ENCODE measurements at regions not wholly inside any gene's neighbourhood (a gene's known extent, or its start where the extent isn't known, plus 50 kb on each side); places are given as distances from the start of the nearest gene placed in this dataset.

DNA sequence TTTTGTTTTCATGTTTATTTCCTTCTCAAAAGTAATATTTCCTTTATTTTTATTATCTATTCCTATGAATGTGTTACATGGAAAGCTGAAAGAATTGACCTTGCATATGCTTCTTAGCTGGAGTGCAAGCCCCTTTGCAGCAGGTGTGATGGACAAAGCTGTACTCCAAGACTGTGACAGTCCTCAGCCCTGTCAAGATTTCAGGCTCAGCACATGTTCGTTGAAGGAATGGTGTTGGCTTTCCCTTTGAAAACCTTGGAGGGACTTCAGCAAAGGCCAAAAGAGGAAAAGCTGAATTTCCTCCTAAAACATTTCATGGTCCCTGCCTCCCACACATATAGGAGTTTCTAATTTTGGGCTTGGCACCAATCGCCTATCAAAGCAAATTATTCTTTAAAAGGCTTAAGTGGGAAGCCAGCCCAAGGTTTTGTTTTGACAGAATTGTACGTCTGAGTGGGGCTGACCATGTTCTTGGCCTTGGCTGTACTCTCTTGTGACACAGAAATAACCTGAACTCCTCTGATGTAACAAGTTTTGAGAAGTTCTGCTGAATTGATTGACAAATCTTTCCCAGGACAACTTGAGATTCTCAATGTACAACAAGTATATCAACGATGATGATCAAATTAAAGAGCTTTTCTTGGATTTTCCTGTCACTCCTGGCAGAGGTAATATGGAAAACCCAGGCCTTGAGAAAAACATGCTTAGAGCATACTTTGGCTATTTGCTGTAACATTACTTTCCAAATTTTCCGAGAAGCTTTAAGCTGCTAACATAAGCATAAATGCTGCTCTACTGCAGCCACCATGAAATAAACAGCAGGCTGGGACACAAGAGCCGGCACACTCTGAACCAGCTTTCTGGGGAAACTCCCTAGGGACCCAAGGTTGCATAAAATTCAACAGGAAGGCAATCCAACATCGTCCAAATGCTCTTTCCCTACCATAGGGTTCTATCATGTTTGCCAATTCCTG, 135.7 kb upstream of the ZNF648 start:
- DNase-seq (ENCODE audit: low read depth in 3 of 3, low spot score in 1 of 3), result no peak

DNA sequence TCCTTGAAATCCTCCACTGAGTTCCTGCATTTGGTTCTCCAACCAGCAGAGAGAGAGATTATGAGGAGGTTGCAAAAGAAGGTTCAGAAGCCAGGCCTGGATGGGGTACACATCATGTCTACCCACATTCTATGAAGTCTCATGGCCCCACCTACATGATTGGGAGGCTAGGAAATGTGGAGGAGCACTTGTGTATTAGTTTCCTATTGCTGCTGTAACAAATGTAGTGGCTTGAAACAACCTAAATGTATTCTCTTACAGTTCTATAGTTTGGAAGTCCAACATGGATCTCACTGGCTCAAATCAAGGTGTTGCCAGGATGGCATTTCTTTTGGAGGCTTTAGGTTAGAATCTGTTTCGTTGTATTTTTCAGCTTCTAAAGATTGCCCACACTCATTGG, 134.2 kb upstream of the ZNF648 start:
- no peak for DNase-seq (ENCODE audit: low read depth in 3 of 3, low spot score in 1 of 3)

DNA sequence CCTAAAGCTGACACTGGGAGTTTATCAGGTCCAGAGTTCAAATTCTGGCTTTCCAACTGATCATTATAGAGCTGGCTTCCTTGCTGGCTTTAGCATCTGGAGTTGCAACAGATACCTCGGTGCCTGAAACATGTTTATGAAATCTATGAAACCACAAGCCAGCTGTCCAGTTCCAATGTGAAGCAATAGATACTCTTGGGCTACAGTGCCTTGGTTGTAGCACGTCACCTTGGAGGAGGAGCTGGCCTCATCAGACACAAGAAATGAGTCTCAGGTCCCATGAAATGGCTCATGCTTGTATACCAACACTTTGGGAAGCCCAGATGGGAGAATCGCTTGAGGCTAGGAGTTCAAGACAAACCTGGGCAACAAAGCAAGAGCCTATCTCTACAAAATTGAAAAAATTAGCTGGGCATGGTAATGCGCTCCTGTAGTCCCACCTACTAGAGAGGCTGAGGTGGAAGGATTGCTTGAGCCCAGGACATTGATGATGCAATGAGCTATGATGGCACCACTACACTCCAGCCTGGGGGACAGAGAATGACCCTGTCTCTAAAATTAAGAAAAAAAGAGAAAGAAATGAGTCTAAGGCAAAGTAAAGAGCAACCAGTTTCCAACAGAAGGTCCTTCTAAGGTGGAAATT, 132.5 kb upstream of the ZNF648 start:
- DNase-seq (ENCODE audit: low read depth in 3 of 3, low spot score in 1 of 3), result no peak

DNA sequence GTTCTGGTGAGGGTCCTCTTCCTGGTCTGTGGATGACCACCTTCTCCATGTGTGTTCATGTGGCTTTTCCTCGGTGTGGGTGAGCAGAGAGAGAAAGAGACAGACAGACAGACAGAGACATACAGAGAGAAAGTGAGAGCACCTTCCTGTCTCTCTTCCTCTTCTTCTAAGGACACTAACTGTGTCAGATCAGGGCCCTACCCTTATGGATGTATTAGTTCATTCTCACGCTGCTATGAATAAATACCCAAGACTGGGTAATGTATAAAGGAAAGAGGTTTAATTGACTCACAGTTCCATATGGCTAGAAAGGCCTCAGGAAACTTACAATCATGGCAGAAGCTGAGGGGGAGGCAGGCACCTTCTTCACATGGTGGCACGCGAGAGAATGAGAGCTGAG, 131.5 kb upstream of the ZNF648 start:
- no peak for DNase-seq (ENCODE audit: low read depth in 3 of 3, low spot score in 1 of 3)

DNA sequence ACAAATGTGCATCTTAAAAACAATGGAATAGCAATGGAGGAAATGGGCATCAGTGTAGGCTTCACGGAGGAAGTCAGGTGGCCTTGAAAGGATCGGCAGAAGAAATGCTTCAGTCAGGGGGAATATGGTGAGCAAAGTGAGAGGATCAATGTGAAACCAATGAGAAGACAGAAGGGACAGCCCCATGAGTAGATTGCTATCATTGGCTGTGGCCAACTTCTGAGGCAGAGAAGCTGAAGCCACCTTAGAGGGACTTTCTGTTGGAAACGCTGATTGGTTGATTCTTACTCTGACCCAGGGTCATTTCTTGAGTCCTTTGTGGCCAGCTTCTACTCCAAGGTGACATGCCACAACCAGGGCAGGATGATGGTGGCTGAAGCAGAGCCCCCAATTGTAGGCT, 130.7 kb upstream of the ZNF648 start:
- no peak for DNase-seq (ENCODE audit: low read depth in 3 of 3, low spot score in 1 of 3)

- no peak for DNase-seq (ENCODE audit: low read depth in 3 of 3, low spot score in 1 of 3)
Observed at GRCh38 chr1:182191381-182192115, 130.0 kb upstream of the ZNF648 start.

GRCh38 chr1:182189535-182190066, 128.1 kb upstream of the ZNF648 start:
- no peak for DNase-seq (ENCODE audit: low read depth in 3 of 3, low spot score in 1 of 3)

DNA sequence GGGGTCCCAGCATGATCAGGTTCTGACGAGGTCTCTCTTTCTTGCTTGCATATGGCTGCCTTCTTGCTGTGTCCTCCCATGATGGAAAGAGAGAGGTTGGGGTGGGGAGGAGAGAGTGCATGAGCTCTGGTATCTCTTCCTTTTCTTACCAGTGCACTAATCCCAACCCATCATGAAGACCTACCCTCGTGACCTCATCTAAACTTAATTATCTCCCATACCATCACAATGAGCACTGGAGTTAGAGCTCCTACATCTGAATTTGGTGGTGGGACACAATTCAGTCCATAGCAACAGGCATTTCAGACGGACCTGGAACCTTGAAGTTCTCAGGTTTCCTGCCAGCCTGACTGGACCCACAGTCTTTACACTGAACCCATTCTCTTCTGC, 125.2 kb upstream of the ZNF648 start:
- DNase-seq (ENCODE audit: low read depth in 3 of 3, low spot score in 1 of 3), result no peak

DNA sequence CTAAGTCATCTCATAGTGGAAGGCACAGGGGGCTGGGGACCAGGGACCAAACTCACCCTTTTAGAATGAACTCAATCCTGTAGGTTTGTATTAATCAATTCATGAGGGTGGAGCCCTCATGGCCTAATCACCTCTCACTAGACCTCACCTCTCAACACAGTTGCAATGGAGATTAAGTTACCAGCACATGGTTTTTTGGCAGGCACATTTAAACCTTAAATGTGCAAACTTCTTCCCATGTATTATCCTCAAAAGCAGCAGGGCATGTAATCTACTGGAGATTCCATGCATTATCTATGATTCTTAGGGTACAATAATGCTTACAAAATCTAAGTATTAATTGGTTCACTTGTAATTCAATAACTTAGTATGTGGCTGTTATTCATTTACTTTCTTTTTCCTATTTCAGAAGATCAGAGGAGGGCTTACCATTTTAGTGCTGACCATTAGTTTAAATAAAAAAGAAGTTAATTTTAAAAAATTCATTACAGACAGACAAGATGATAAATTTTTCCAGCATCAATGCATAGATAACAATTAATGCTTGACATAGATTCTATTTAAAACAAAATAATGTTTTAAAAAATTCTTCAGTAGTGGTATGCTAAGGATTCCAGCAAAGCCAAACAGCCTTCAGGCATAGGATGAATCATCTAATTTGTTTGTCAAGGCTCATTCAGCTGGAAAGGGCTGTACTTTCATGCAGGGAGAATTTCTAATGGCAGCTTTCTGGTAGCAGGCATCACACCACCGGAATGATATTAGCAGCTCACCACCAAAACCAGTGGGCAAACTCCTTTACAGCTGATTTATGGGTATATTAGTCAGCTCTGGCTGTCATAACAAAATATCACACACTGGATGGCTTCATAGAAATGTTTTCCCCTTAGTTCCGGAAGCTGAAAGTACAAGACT, 124.6 kb upstream of the ZNF648 start:
- DNase-seq (ENCODE audit: low read depth in 3 of 3, low spot score in 1 of 3), result no peak

DNA sequence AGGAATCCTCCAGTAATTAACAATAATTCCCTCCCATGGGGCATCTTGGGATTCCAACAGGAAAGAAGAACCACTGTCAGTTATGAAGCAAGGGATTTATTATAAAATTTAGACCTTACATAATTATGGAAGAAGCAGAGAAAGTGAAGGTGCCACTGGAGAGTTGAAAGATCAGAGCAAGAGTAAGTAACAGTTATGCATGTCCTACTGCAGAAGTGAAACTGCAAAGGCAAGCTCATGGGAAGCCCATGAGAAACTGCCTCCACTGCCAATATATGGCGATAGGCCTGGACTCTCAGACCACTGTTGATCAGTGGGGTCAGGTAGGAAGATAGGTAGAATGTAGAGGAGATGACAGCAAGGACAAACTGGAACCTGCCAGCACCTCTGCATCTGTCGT, 123.6 kb upstream of the ZNF648 start:
- no peak for DNase-seq (ENCODE audit: low read depth in 3 of 3, low spot score in 1 of 3)

- no peak for DNase-seq (ENCODE audit: low read depth in 3 of 3, low spot score in 1 of 3)
Observed at GRCh38 chr1:182183606-182184005, 122.1 kb upstream of the ZNF648 start.

DNA sequence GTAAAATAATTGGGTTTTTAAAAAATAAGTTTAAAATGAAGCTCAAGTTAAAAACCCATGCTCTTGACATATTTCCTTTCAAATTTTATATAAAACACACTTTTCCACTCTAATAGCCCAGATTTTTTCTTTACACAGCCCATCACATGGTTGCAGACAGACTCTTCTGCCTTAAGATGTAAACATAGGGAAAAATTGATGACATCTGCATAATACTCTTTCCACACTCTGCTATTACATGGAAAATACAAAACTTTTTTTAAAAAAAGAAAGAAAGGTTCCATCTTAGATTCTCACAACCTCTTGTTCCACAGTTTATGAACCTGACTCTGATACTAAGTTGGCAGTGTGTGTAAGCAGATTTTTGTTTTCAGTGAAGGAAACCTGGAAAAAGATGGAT, 120.8 kb upstream of the ZNF648 start:
- DNase-seq (ENCODE audit: low read depth in 3 of 3, low spot score in 1 of 3), result no peak

DNA sequence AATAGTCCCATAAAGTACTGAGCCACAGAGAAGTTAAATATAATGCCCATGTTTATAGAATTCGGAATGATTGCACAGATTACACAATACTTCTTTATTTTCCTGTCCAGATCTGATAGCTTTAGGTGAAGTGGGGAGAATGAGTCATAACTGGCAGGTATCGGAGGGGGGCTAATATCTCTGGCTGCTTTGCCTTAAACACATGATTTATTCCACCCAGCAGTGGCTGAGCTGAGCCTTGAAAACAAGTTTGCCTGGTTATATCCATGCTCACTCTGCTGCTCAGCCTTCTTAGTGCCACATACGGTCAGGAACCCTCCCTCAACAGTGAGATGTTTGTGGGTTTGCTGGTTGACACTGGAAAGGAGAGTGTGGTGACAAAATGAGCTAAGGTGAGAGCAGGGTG, 119.7 kb upstream of the ZNF648 start:
- DNase-seq (ENCODE audit: low read depth in 3 of 3, low spot score in 1 of 3), result no peak

- DNase-seq (ENCODE audit: low read depth in 3 of 3, low spot score in 1 of 3), result no peak
Observed at GRCh38 chr1:182175361-182175931, 113.9 kb upstream of the ZNF648 start.

- DNase-seq (ENCODE audit: low read depth in 3 of 3, low spot score in 1 of 3), result no peak
Observed at GRCh38 chr1:182174513-182174855, 113.0 kb upstream of the ZNF648 start.

- DNase-seq (ENCODE audit: low read depth in 3 of 3, low spot score in 1 of 3), result no peak
Observed at GRCh38 chr1:182173808-182174512, 112.4 kb upstream of the ZNF648 start.

GRCh38 chr1:182172699-182173098, 111.2 kb upstream of the ZNF648 start:
- no peak for DNase-seq (ENCODE audit: low read depth in 3 of 3, low spot score in 1 of 3)

GRCh38 chr1:182170891-182171461, 109.5 kb upstream of the ZNF648 start:
- no peak for DNase-seq (ENCODE audit: low read depth in 3 of 3, low spot score in 1 of 3)

GRCh38 chr1:182169203-182169602, 107.7 kb upstream of the ZNF648 start:
- DNase-seq (ENCODE audit: low read depth in 3 of 3, low spot score in 1 of 3), result no peak

Measured in stimulated activated CD4-positive, alpha-beta T cell treated with anti-CD3 and anti-CD28 coated beads, TNF-alpha, amount 100 ng/mL, for 1 hour (primary cell).